T-cell (primary cell): ENCODE measurements at regions not wholly inside any gene's neighbourhood (a gene's known extent, or its start where the extent isn't known, plus 50 kb on each side); places are given as distances from the start of the nearest gene placed in this dataset.
"Not testable (repeated sequence)": the region's sequence is repeated elsewhere in the genome, so short reads cannot be mapped to it uniquely, and the experiment has no call there.

Experiments used
- ATAC-seq, 4 experiments: fragments of 200-7000 bp in 3 of 4; fragments of 150-1000 bp in 1 of 4; cut with Tn5 transposase; replicated peaks in 1 of 4; 1 replicate in 3 of 4; 2 replicates in 1 of 4; pipeline ENCODE4 v1.10.0; 2021; ENCODE audit warnings: moderate library complexity in 3 of 4, mild to moderate bottlenecking in 2 of 4, moderate number of reproducible peaks in 1 of 4
- CTCF ChIA-PET, 2 donors: fragments of 300-600 bp; sonication (Branson Sonifier 250); formaldehyde crosslinking; loops; one replicate each; lab custom pipeline; 2022; ENCODE audit warnings: antibody characterized with exemption in 2 of 2; lab: Charles Lee
- POLR2A ChIA-PET, 2 donors: fragments of 300-600 bp; sonication (Branson Sonifier 250); formaldehyde crosslinking; loops; one replicate each; lab custom pipeline; 2022; ENCODE audit warnings: antibody characterized with exemption in 2 of 2; lab: Charles Lee
- DNase-seq, 35 experiments: peaks; one replicate each; pipeline versions ENCODE4 v3.0.0 to v3.0.0-alpha.2; 2013 to 2023
- H3K27ac ChIP-seq: one replicate; pipeline ENCODE4 v1.5.1; 2013; ENCODE audit warnings: low read length
- H3K27me3 ChIP-seq, 2 experiments: replicated peaks in 1 of 2; 1 replicate in 1 of 2; 2 replicates in 1 of 2; pipeline versions ENCODE4 v1.6.1 to v1.7.0; 2013; ENCODE audit warnings: low read length in 1 of 2, mixed read lengths in 1 of 2; ENCODE audit not compliant: control insufficient read depth in 2 of 2, insufficient read depth in 2 of 2; ENCODE audit errors: extremely low read depth in 1 of 2
- H3K36me3 ChIP-seq, 2 donors: 1 replicate in 1 of 2; 2 replicates in 1 of 2; pipeline versions ENCODE4 v1.6.1 to v1.7.0; 2013; ENCODE audit warnings: low read length in 1 of 2; ENCODE audit not compliant: control insufficient read depth in 2 of 2, insufficient read depth in 1 of 2; ENCODE audit errors: extremely low read depth in 1 of 2
- H3K4me1 ChIP-seq, 2 experiments: 1 replicate in 1 of 2; 2 replicates in 1 of 2; pipeline versions ENCODE4 v1.6.1 to v1.7.0; 2013; ENCODE audit warnings: low read length in 2 of 2, mixed read lengths in 1 of 2; ENCODE audit not compliant: insufficient read depth in 2 of 2, control insufficient read depth in 1 of 2; ENCODE audit errors: extremely low read depth in 1 of 2
- H3K4me3 ChIP-seq, 2 donors: 1 replicate in 1 of 2; 2 replicates in 1 of 2; pipeline versions ENCODE4 v1.5.1 to v1.7.0; 2013; ENCODE audit warnings: mild to moderate bottlenecking in 2 of 2, low read length in 1 of 2, moderate library complexity in 1 of 2; ENCODE audit not compliant: control insufficient read depth in 1 of 2; ENCODE audit errors: extremely low read depth in 1 of 2
- H3K9me3 ChIP-seq: 2 replicates; pipeline ENCODE4 v1.7.0; 2013
- H3K27ac Mint-ChIP-seq, 2 donors: one replicate each; pipeline ENCODE4 v1.8.0; 2020 to 2021; ENCODE audit warnings: mild to moderate bottlenecking in 2 of 2, mixed read lengths in 2 of 2
- H3K27me3 Mint-ChIP-seq, 2 donors: one replicate each; pipeline ENCODE4 v1.8.0; 2021 to 2022; ENCODE audit warnings: mixed read lengths in 2 of 2
- H3K36me3 Mint-ChIP-seq: one replicate; pipeline ENCODE4 v1.8.0; 2021; ENCODE audit warnings: mixed read lengths
- H3K4me1 Mint-ChIP-seq, 3 donors: one replicate each; pipeline ENCODE4 v1.8.0; 2020 to 2022; ENCODE audit warnings: mixed read lengths in 3 of 3, mild to moderate bottlenecking in 1 of 3
- H3K4me3 Mint-ChIP-seq, 3 donors: one replicate each; pipeline ENCODE4 v1.8.0; 2020 to 2022; ENCODE audit warnings: mild to moderate bottlenecking in 3 of 3, mixed read lengths in 3 of 3, moderate library complexity in 3 of 3
- H3K9me3 Mint-ChIP-seq, 3 donors: one replicate each; pipeline ENCODE4 v1.8.0; 2020 to 2022; ENCODE audit warnings: mixed read lengths in 3 of 3
- WGBS: methylation state at CpG from one replicate; pipeline ENCODE4 v1.1.5; 2013; ENCODE audit warnings: missing lambda C conversion rate; ENCODE audit not compliant: insufficient coverage; 5-methylcytosine and 5-hydroxymethylcytosine counted together

DNA sequence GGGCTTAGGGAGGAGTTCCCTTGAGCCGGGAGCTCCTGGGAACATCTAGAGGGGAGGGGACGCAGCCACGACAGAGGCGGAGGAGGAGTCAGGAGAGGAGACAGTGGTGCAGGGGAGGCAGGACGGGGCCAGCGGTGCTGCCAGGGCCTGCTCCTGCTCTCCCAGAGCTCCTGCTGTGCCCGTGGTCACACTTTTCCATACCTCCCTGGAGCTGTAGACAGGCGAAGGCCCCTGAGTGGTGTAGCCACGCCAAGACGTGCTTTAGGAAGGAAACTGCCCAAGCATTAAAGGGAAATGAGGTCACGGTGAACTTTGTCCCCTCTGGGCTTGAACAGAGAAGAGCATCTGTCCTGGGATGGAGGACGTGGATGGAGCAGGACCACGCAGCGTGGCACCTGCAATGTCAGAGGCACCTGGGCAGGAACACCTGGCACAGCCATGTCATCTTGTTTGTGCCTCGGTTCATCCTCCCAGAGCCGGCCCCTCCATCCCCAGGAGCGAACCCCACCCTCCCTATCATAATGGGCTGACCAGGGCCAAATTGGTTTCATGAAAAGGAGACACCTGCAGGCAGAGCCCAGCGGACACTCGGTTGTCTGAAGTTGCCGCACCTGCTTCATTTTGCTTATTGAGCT is 239.5 kb upstream of the SFSWAP start:
- no peak overlapping the region for H3K27ac ChIP-seq
- peaks cover 0 to 24% of the 10 kb centered on the region in 2 experiments for H3K27me3 ChIP-seq
- Mint-ChIP-seq H3K9me3 (no peaks in the 10 kb centered on the region), H3K27me3 (peaks cover 0 to 4% of the 10 kb centered on the region in 2 donors), H3K4me1 (peaks cover 0 to 7% (median 5%) of the 10 kb centered on the region in 3 donors), H3K27ac (no peak overlapping the region), H3K36me3 (no peaks in the 10 kb centered on the region), H3K4me3 (no peak overlapping the region)
- POLR2A ChIA-PET = no interaction called here
- no peaks in the 10 kb centered on the region for H3K36me3 ChIP-seq
- ATAC-seq = no peak
- 77% methylated on average over 18 of the region's 20 CpGs for WGBS
- no peak overlapping the region for H3K4me3 ChIP-seq
- no peaks in the 10 kb centered on the region for H3K9me3 ChIP-seq
- CTCF ChIA-PET = no interaction called here
- DNase-seq = no peak
- peaks cover 0 to 9% of the 10 kb centered on the region in 2 experiments for H3K4me1 ChIP-seq

DNA sequence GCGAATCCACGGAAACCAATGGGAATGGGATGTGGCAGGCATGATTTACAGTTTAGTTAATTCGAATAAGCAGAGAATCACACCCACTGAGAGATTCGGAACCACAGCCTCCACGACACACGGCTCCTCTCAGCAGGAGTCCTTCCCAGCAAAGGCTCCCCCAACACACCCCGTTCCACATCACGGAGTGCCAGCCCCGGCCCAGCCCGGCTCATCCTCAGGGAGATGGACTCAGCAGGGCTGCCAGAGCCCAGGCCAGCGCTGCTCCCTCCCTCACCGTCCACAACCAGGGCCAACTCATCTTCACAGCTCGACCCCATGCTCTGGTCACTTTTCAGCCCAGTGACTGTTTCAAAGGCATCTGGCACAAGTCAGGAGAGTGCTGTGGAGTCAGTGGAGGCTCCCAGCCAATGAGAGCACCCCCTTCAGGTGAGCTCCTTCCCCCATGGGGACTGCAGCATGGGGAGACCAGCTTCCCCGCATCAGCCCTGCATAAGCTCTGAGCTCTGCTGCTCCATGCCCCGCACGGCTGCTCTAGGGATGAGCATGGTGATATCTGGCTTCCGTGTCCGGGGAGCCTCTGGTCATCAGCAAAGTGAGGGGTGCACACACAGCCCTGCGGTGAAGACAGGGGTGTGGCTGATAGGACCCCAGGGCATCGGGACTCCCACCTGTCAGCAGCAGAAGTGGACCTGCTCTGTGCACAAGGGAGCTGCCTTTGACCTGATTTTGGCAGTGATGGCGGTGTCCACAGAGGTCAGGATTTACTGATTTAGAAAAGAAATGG is 238.8 kb upstream of the SFSWAP start:
- DNase-seq (no peak), ATAC-seq (no peak)
- Mint-ChIP-seq H3K4me3 (no peak overlapping the region), H3K4me1 (peaks cover 0 to 7% (median 5%) of the 10 kb centered on the region in 3 donors), H3K27ac (no peak overlapping the region), H3K9me3 (no peaks in the 10 kb centered on the region), H3K27me3 (peaks cover 0 to 4% of the 10 kb centered on the region in 2 donors), H3K36me3 (no peaks in the 10 kb centered on the region)
- H3K4me3 ChIP-seq = no peak overlapping the region
- WGBS = 87% methylated on average over 19 of the region's 21 CpGs
- H3K27ac ChIP-seq = no peak overlapping the region
- POLR2A ChIA-PET = no interaction called here
- H3K27me3 ChIP-seq = peaks cover 0 to 24% of the 10 kb centered on the region in 2 experiments
- no peaks in the 10 kb centered on the region for H3K9me3 ChIP-seq
- H3K36me3 ChIP-seq = no peaks in the 10 kb centered on the region
- H3K4me1 ChIP-seq = peaks cover 0 to 9% of the 10 kb centered on the region in 2 experiments
- CTCF ChIA-PET = no interaction called here

DNA sequence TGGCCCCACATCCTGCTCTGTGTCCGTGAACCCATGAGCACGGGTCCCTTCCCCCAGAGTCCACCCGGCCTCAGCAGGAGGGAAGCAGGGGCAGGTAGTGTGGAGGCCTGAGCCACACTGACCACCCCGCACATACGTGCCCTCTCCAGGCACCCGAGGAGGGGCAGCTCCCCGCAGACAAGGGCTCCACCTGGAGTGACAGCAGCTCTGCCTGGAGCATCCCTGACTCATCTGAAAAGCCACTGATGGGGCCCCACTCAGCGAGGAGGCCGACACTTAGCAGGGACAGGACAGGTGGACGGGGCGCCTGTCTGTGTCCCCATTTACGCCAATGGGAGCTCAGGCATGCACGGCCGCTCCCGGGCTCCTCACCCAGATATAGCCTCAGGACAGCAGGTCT is 237.6 kb upstream of the SFSWAP start:
- H3K9me3 ChIP-seq = no peaks in the 10 kb centered on the region
- 90% methylated on average over 11 of the region's 15 CpGs for WGBS
- peaks cover 0 to 22% of the 10 kb centered on the region in 2 experiments for H3K27me3 ChIP-seq
- no peaks in the 10 kb centered on the region for H3K36me3 ChIP-seq
- Mint-ChIP-seq H3K27me3 (peaks cover 0 to 4% of the 10 kb centered on the region in 2 donors), H3K36me3 (no peaks in the 10 kb centered on the region), H3K4me3 (no peak overlapping the region), H3K4me1 (peaks cover 0 to 7% (median 5%) of the 10 kb centered on the region in 3 donors), H3K9me3 (no peaks in the 10 kb centered on the region), H3K27ac (no peak overlapping the region)
- ATAC-seq = no peak
- H3K4me1 ChIP-seq = peaks cover 0 to 9% of the 10 kb centered on the region in 2 experiments
- DNase-seq = no peak
- H3K27ac ChIP-seq = no peak overlapping the region
- CTCF ChIA-PET = no interaction called here
- POLR2A ChIA-PET = no interaction called here
- no peak overlapping the region for H3K4me3 ChIP-seq

DNA sequence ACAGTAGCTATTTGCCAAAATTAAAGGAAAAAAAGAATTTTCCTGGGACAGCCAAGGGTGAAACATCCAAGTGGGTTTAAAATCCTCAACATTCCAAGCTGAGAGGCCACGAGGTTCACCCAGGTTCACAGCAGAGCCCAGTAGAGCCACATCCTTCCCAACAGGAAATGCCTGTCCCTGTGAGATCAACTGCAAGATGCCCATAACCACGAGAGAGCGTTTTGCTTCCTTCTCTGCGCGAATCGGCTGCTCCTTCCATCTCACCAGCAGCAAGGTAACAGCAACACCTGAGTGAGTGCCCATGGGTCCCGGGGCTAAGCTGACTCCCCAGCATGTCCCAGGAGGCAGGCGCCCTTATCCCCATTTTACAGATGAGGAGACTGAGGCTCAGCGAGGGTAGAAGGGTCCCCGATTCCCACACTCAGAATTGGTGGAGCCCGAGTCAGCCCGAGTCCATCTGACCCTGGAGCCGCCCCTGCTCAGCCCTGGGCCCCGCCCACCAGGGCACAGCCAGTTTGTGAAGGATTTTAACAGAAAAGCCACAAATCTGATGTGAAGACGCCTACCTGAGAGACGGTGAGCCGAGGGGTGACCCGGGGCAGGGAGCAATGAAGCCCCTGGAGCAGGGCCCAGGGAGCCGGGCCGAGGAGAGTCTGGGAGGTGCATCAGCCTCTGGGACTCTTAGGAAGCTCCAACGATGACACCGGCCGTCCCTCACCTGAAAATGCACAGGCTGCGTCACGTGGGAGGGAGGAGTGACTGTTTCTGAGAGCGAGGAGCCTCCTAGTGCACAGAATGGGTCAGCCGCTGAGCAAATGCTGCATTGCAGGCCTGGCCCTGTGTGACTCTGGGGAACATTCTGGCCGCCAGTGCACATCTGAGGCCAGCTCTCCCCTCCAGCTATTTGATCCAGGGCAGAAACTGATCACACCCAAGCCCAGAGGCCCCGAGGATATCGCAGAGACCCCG is 236.9 kb upstream of the SFSWAP start:
- Histone ChIP-seq H3K4me3 (no peak overlapping the region), H3K4me1 (peaks cover 0 to 9% of the 10 kb centered on the region in 2 experiments), H3K27ac (no peak overlapping the region), H3K36me3 (no peaks in the 10 kb centered on the region), H3K9me3 (no peaks in the 10 kb centered on the region), H3K27me3 (peaks cover 0 to 21% of the 10 kb centered on the region in 2 experiments)
- DNase-seq (no peak), ATAC-seq (no peak)
- Mint-ChIP-seq H3K36me3 (no peaks in the 10 kb centered on the region), H3K4me3 (peak overlapping the region in 1 of 3 donors; percentile 12), H3K27ac (no peak overlapping the region), H3K4me1 (peaks cover 0 to 7% (median 5%) of the 10 kb centered on the region in 3 donors), H3K27me3 (peaks cover 0 to 6% of the 10 kb centered on the region in 2 donors), H3K9me3 (no peaks in the 10 kb centered on the region)
- CTCF ChIA-PET = no interaction called here
- 73% methylated on average over 21 of the region's 31 CpGs for WGBS
- POLR2A ChIA-PET = no interaction called here

DNA sequence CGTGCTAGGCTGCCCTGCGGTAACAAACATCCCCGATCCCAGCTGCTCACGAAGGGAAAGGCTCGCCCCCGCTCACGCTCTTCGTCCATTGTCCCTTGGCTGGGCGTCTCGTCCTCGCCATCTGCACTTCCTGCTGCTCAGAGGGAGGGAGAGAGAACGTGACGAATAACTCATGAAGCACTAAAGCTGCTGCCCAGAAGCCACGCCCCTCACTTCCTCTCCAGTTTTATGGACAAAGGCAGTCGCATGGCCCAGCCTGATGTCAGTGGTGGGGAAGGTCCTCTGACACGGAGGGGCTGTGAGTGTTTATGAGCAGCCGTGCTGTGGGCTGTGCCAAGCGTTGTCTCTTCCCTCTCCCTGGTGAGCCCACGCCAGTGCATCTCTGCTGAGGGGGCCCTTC is 235.9 kb upstream of the SFSWAP start:
- H3K4me3 ChIP-seq, H3K4me3 Mint-ChIP-seq, CTCF ChIA-PET, DNase-seq, H3K36me3 Mint-ChIP-seq, H3K4me1 ChIP-seq, H3K9me3 Mint-ChIP-seq, H3K27ac ChIP-seq, H3K4me1 Mint-ChIP-seq, H3K36me3 ChIP-seq, H3K27ac Mint-ChIP-seq, POLR2A ChIA-PET, H3K9me3 ChIP-seq, ATAC-seq: not testable (repeated sequence)
- H3K27me3 ChIP-seq = peaks cover 0 to 21% of the 10 kb centered on the region in 2 experiments
- H3K27me3 Mint-ChIP-seq = peaks cover 0 to 11% of the 10 kb centered on the region in 2 donors
- WGBS = no CpG with 5 or more reads among the region's 19 CpGs

DNA sequence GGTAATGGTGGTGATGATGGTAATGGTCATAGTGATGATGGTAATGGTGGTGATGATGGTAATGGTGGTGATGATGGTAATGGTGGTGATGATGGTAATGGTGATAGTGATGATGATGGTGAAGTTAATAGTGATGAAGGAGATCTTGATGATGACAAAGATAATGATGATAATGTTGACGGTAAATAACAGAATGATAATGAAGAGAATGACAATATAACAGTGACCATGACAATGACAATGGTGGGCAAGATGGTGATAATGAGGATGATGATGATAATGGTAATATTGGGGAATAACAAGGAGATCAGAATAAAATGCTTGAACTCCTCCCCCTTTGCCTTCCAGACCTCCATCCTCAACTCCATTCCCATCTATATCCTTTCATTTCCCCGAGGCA is 233.3 kb upstream of the SFSWAP start:
- ChIA-PET CTCF (no interaction called here), POLR2A (no interaction called here)
- Mint-ChIP-seq H3K36me3 (no peaks in the 10 kb centered on the region), H3K4me1 (peaks cover 0 to 7% (median 5%) of the 10 kb centered on the region in 3 donors), H3K27ac (no peak overlapping the region), H3K27me3 (peaks cover 0 to 6% of the 10 kb centered on the region in 2 donors), H3K4me3 (no peak overlapping the region), H3K9me3 (no peaks in the 10 kb centered on the region)
- H3K9me3 ChIP-seq = no peaks in the 10 kb centered on the region
- peaks cover 0 to 17% of the 10 kb centered on the region in 2 experiments for H3K27me3 ChIP-seq
- DNase-seq = no peak
- H3K36me3 ChIP-seq = no peaks in the 10 kb centered on the region
- H3K4me3 ChIP-seq = no peak overlapping the region
- H3K4me1 ChIP-seq = peaks cover 0 to 9% of the 10 kb centered on the region in 2 experiments
- WGBS = 100% methylated on average over 1 of the region's 2 CpGs
- H3K27ac ChIP-seq = no peak overlapping the region
- ATAC-seq = no peak
